Umbilical cord (tissue), 1 donor: ENCODE measurements at regions not wholly inside any gene's neighbourhood (a gene's known extent, or its start where the extent isn't known, plus 50 kb on each side); places are given as distances from the start of the nearest gene placed in this dataset.

Experiments used
- DNase-seq: peaks from one replicate; pipeline ENCODE4 v3.0.0-alpha.2; 2015; ENCODE audit warnings: low spot score

DNA sequence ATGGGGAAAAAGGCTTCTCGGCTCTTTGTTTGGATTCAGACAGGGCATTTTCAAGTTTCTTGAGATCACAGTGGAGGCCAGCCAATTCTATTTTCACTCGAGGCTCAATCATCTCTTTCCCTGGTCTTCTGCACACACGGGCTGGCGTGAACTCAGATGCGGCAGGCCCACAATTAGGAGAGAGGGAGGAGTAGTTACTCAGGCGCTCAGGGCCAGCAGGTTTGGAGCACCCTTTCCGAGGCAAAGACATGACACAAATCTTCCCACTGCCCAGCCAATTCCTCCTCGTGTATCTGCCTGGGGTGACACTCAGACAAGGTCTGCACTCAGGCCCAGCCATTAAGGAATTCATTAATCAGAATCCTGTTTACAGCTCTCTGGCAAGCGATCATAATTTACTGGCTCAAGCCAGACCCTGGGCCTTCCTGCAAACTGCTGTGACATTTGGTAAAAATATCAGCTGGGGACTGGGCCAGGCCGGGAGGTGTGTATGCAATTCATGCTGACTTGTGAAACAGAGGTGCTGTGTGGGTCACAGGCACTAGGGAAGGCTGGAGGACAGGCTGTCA is 68.1 kb upstream of the TLE3 start:
- DNase-seq, result no peak

DNA sequence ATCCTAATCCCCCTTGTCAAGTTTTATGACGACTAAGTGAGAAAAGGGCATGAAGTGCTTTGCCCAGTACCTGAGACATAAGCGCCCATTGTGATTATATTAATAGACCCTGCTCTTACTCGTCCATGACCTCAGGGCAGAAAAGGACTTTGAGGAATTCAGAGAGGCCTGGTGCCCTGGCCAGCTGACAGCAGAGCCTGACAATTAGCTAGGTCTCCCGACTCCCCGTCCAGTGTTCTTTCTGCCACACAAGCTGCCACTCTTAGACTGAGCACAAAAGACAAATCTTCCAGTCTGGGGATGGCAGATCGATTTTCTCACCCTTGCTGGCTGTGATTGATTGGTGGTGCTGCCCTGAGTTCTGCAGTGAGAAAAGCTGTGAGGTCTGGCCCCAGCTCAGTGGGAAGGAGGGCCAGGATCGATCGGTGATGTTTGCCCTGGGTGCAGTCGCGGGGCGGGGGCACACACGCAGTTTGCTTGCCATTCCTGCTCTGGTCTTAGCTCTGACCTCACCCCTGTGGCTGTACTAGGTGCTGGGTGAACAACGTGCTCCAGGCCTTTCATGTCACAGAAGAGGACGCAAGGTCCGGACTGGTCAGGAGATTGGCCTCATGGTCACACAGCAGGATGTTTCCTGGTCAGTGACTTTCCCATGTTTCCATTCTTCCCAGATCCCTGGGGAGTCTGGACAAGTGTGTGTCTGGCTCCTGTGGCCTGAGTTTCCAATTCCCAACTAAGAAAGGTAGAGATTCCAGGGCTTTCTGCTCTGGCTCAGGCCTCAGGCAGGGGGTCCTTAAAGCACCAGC is 67.4 kb upstream of the TLE3 start:
- DNase-seq, result no peak

DNA sequence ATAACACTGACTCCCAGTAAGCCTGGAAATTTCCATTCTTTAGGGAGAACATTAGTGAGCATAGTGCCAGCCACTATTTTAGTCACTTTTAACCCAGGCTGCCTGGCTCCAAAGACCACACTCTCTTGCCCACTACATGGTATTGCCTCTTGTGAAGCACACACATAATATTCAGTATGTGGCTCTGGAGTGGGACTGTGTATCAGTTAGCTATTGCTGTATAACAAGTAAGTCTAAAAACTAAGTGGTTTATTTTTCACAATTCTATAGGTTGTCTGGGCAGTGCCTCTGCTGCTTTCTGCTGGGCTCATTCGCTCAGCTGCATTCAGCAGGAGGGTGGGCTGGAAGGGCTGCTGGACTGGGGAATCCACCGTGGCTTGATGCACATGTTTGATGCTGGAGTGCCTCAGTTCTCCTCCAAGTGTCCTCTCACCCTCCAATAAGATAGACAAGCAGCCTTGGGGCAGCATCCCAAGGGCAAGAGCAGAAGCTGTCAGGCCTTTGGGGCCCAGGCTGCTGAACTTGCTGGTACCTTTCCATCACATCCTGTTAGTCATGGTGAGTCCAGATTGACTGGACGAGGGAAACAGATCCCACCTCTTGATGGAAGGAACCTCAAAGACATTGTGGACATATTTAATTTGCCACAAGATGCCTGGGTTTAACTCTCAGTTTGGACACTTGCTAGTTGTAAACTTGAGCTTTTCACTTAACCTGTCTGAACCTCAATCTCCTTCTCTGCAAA is 66.6 kb upstream of the TLE3 start:
- no peak for DNase-seq

DNA sequence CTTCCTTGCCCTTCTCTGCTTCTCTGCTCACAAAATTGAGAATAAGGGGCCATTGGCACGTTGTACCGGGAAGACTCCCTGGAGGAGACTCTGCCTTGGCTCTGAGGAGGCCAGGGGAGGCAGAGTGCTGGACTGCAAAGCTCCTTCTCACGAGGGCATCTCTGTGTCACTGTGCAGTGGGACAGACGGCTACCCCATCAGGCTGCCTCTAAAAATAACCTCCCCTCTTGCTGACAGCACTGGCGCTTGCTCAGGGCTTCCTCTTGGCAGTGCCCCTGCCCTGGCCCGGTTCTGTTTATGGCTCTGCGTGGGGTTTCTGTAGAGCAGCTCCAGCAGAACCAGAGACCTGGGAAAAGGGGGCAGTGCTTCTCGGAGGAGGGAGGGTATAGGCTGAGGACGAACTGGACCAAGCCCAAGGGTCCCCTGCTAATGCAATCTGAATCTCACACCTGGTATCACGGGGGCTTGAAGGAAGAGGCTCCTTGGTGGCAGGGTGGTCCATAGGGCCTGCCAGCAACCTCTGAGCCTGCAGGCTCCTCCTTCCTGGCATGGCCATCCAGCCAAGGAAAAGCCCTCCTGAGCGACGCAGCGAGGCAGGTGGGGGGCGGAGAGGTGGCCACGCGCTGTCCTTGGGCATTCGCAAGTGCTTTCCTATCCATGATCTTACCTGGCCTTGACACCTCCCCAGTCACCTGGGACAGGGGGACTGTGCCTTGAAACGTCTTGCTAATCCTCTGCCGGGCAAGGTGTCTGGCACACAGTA is 63.3 kb upstream of the TLE3 start:
- DNase-seq, result no peak

DNA sequence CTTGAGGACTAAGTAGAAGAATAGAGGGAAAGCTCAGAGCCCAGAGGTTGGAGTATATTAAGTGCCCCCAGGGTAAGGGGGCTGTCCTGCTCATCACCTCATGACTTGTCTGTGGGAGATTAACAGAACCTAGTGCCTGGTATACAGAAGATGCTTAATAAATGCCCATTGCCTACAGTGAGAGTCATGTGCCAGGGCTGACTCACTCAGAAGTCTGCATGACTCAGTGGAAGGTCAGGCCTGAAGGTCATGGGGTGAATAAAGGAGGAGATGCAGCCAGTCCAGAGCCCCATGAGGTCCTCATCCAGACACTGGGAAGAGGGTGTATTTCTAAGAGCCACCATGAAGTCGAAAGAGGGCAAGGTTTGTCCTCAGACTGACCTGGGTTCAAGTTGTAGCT is 62.5 kb upstream of the TLE3 start:
- no peak for DNase-seq

DNA sequence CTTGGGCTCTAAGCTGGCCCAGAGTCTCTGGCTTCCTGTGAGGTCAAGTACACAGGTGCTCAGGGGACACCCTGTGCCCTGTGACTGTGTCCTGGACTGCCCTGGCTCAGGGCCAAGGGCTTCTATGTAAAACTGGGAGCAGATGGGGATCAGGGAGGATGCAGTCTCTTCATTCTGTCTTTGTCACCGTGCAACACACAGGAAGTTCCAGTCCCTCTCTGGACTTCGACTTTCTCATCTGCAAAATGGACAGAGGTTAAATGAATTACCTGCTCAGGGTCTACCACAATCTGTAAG is 61.9 kb upstream of the TLE3 start:
- no peak for DNase-seq

DNA sequence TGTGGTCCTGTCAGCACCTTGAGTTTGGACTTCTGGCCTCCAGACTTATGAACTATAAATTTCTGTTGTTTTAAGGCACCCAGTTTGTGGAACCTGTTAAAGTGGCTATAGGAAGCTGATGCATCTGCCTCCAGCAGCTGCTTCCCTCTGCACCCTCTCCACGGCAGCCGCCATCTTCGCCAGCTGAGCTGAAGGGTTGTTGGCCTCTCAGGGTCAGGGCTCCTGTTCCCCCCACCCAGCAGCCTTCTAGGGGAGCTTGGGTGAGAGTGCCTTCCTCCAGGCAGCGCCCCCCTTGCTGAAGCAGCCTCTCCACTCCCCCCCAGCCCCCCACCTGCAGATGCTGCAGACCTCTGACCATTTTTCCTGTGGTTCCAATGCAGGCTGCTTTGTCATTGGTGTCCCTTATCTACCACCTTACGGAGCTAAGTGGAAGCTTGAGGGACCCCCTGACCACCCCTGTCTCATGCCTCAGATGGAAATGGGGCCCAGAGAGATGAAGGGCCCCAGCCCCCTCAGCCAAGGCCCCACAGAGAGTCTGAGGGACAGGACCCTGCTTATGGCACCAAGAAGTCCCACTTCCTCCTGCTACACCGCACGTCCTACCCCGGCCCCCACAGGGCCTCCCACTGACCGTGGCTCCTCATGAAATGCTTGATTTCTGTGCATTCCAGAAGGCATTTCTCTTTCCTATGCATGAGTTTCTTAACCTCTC is 61.4 kb upstream of the TLE3 start:
- no peak for DNase-seq

DNA sequence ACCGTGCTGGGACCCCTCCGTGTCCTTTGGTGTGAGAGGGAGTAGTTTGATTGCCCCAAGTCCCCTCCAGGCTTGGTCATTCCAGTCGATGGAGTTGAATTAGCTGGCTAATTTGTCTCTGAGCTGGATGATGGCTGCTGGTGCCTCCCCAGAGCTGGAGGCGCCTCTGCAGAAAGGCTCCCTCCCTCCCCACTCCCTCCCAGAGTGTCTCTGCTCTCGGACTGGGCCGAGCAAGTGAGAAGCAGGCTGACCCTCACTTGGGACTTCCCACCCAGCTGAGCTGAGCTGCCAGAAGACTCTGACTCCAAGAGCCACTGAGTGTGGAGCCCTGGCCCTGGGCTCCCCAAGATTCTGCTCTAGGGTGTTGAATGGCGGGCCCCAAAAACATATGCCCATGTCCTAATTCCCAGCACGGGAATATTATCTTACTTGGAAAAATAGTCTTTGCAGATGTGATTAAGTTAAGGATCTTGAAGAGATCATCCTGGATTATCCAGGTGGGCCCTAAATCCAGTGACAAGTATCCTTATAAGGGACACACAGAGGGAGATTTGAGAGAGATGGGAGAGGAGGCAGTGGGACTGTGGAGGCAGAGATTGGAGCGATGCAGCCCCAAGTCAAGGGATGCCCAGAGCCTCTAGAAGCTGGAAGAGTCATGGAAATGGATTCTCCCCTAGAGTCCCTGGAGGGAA is 60.7 kb upstream of the TLE3 start:
- no peak for DNase-seq

DNA sequence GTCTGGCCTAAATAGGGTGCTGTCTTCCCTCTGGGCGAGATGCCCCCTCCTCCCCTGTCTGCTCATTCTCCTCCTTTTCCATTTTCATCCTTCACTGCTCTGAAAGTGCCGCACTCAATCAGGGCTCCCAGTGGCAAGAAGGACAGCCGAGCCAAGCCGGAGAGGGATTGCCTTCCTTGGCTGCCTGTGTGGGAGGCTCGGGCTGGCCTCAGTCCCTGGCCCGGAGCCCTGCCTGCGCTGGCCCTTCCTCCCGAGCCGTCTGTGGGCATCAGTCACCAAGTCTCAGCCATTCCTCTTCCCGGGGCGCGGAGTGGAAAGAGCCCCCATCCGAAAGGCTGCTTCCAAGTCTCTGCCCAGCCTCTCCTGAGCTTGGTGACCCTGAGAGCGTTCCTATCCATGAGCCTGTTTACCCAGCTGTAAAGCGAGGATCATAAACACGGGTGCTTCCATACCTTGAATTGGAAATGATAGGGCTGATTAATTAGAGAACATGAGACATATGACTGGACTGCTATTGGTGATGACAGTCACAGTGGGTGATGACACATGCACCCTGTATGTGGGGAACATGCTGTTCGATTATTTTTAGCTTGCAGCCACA is 59.1 kb upstream of the TLE3 start:
- no peak for DNase-seq

DNA sequence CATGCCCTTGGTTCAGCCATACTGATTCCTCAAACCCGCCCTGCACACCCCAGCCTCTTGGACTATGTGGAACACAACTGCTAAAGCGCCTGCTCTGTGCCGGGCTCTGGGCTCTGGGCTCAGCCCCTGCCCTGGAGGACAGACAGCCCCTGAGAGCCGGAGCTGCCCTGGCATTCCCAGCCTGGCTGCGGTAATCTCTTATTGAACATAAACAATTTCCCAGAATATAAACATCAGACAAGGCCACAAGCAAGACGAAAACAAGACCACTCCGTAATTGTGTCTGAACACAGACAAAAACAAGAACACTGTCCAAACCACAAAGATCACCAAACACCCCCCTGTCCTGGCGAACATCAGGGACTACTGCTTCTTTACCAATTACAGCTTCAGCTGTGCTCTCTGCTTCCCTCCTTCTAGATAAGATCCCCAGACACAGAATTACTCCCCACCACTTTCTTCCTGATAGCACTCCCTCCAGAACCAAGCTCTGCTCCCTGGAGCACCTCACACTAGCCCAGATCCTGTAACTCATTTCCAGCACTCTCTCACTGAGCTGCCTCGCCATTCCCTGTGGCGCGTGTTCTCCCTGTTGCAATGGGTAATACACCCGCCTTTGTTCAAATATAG is 57.1 kb upstream of the TLE3 start:
- peak; percentile 77 for DNase-seq

DNA sequence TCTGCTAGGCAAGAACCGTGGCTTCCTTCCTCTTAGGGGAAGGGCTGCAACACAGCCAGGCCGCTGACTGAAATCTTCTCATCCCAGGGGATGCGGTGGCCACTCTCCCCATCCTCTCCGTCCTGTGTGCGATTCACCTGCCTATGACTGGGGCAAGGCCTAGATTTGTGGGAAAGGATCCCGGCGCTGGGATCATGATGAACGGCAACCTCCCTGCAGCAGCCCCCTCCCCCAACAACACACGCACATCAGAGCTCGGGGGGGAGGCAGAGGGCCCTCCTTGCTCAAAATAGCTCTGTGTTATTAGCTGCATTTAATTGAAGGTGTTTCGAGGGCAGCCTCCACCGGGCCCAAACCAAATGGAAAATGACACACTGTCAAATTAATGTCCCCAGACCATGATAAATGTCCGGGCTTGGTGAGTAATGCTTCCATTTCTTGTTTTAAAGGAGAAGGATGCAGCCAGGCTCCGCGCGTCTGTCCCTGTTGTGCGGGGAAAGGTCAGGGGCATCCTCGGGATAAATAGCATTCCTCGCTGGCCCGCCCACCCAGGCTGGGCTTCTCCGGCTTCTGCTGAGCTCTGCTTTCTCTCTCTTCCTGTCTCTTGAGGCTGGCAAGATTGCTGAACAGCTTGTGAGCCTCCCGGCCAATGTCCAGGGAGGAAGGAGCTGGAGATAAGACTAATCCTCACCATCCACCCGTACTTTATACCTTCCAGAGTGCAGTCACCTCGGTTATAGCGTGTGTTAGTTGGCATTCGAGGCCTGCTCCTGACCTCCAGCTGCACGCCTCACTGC is 56.4 kb upstream of the TLE3 start:
- DNase-seq, result peak; percentile 89

DNA sequence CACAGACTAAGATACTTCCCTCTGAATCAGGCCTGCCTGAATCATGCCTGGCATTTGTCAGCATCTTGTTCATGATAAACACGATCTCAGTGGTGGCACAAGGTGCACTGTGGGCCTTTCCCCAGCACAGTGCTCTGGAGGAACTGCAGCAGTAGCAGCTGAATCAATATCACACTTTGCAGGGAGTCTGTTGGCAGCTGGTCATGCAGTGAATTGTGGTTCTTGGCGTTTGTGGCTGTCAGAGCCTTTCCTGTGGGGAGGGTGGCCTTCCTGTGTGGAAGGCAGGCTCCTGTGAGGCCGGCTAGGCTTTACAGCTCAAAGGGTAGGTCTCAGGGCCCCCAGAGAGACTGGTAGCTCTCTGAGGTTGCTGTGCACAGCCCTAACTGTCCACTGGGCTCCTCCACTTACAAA is 54.4 kb upstream of the TLE3 start:
- peak; percentile 46 for DNase-seq

DNA sequence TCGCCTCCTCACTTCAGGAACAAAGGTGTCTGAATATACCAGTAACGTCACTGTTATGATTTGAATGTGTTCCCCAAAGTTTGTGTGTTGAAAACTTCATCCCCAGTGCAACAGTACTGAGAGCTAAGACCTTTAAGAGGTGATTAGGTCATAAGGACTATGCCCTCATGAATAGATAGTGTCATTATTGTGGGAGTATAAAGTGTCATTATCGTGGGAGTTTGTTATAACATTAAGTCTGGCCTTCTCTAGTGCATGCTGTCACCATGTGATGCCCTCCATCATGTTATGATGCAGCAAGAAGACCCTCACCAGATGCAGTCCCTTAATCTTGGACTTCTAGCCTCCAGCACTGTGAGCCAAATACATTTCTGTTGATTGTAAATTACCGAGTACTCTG is 53.7 kb upstream of the TLE3 start:
- DNase-seq, result no peak

DNA sequence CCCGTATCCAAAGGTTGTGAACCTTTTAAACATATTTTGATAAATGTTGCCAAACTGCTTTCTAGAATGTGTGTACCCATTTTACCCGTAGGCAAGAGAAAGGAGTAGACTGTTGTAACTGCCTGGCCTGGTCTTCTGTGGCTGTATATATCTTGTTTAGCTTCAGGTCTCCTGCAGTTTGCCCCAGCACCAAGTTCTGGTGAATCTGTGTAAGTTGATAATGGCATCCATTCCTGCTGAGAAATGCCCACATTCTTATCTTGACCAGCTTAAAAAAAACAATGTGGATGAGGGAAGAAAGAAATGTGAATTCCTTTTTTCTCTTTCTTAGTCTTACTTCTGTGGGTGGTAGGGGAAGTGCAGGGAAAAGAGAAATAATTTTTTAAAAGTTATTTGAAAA is 53.3 kb upstream of the TLE3 start:
- no peak for DNase-seq

DNA sequence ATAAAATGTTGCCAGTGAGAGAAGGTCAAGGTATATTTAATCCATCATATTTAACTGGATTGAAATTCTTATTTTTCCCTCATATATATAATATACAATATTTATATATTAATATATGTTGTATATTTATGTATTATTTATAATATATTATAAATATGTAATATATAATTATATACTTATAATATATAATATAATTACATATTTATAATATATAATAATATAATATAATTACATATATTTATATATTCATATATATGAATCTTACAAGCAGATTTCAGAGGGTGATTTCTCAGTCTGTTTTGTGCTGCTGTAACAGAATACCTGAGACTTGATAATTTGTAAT is 52.7 kb upstream of the TLE3 start:
- DNase-seq, result no peak

DNA sequence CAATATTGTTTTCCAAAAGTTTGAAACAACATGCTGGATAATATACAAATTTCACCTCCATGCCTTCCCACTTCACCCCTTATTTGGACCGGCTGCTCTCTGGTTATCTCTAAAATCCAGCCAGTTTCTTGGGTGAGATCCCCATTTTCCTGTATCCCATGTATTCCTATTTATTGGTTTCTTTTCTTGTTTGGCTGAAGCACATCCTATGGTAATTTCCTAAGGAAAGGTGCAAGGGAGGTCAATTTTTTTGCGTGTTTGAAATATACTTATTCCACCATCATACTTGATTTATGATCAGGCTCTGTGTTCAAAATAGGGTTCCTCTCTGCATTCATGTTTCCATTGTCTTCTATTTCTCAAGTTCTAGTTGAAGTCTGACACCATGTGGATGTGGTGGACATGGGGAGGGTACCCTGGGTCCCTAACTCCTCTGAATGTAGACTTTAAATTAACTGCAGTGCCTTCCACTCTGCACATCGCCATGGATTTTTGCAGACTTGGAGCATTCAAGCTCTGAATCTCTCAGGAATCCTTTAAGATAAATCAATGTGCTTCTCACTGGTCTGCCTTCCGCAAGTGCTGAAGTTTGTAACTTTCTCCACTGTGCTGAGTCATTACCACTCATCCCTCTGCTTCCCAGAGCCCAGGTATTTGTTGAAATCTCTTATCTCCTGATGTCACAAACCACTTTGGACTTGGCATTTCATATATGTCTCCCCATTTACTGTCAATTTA is 52.1 kb upstream of the TLE3 start:
- peak; percentile 90 for DNase-seq

DNA sequence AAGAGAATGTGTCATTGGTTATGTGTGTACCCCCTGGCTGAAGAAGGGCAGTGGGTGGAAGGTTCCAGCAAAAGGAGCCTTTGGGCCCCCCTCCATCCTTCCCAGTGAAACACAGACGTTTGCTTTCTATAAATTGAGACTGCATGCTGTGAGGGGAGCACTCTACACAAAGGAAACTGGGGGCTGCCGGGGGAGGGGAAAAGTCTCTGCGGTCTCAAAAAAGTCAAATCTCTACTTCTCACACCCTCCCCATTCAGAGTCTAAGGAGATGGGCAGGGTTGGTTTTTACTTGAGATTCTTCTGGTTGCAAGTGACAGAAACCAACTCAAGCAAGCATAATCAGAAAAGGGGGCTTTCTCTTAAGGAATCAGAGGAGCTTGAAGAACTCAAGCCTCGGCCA is 50.1 kb upstream of the TLE3 start:
- no peak for DNase-seq
